GM19455 (cell line): ENCODE measurements at regions not wholly inside any gene's neighbourhood (a gene's known extent, or its start where the extent isn't known, plus 50 kb on each side); places are given as distances from the start of the nearest gene placed in this dataset.

Experiments
- ATAC-seq: cut with Tn5 transposase; IDR thresholded peaks from one replicate; pipeline ENCODE4 v1.9.1; 2021; ENCODE audit not compliant: unreplicated experiment

GRCh38 chr6:122042960-122043735 is 356.3 kb upstream of the HSF2 start:
- ATAC-seq = no peak

- no peak for ATAC-seq
These were observed 350.9 kb upstream of the HSF2 start for GRCh38 chr6:122048570-122048969.

GRCh38 chr6:122049341-122049740 is 350.1 kb upstream of the HSF2 start:
- ATAC-seq = no peak

- no peak for ATAC-seq
These were observed 349.2 kb upstream of the HSF2 start for GRCh38 chr6:122050242-122050755.

- no peak for ATAC-seq
These were observed 347.0 kb upstream of the HSF2 start for GRCh38 chr6:122052346-122052900.

- ATAC-seq = no peak
These were observed 339.5 kb upstream of the HSF2 start for GRCh38 chr6:122059918-122060317.

- ATAC-seq = no peak
These were observed 337.6 kb upstream of the HSF2 start for GRCh38 chr6:122061855-122062254.

GRCh38 chr6:122063076-122063475 is 336.4 kb upstream of the HSF2 start:
- ATAC-seq = no peak

- no peak for ATAC-seq
These were observed 335.7 kb upstream of the HSF2 start for GRCh38 chr6:122063761-122064160.

- ATAC-seq = no peak
These were observed 333.3 kb upstream of the HSF2 start for GRCh38 chr6:122066200-122066599.

GRCh38 chr6:122068291-122068769 is 331.1 kb upstream of the HSF2 start:
- no peak for ATAC-seq

GRCh38 chr6:122069932-122070331 is 329.5 kb upstream of the HSF2 start:
- no peak for ATAC-seq

- no peak for ATAC-seq
These were observed 327.3 kb upstream of the HSF2 start for GRCh38 chr6:122072014-122072647.

GRCh38 chr6:122075084-122075838 is 324.2 kb upstream of the HSF2 start:
- no peak for ATAC-seq

- no peak for ATAC-seq
These were observed 323.5 kb upstream of the HSF2 start for GRCh38 chr6:122075917-122076316.

GRCh38 chr6:122077603-122078002 is 321.8 kb upstream of the HSF2 start:
- no peak for ATAC-seq

GRCh38 chr6:122078481-122078880 is 321.0 kb upstream of the HSF2 start:
- no peak for ATAC-seq

GRCh38 chr6:122079916-122080315 is 319.5 kb upstream of the HSF2 start:
- ATAC-seq = no peak

GRCh38 chr6:122081921-122082320 is 317.5 kb upstream of the HSF2 start:
- ATAC-seq = no peak

- ATAC-seq = no peak
These were observed 317.1 kb upstream of the HSF2 start for GRCh38 chr6:122082370-122082769.

- ATAC-seq = no peak
These were observed 307.1 kb upstream of the HSF2 start for GRCh38 chr6:122092366-122092765.
